Hepatocyte (in vitro differentiated cells): ENCODE measurements at regions not wholly inside any gene's neighbourhood (a gene's known extent, or its start where the extent isn't known, plus 50 kb on each side); places are given as distances from the start of the nearest gene placed in this dataset.

Source experiments
- EZH2 ChIP-seq: fragments of 200-600 bp; sonication (generic); IDR thresholded peaks from 2 replicates; pipeline ENCODE4 v1.6.1; 2016; ENCODE audit warnings: antibody characterized with exemption, mild to moderate bottlenecking, borderline replicate concordance
- TF ChIP-seq, protein P1 (sequence below): fragments of 200-600 bp; sonication (generic); IDR thresholded peaks from 2 replicates; pipeline ENCODE4 v1.5.1; 2016; ENCODE audit warnings: antibody characterized with exemption, mild to moderate bottlenecking; ENCODE audit not compliant: poor library complexity

- TF ChIP-seq, protein P1, sequence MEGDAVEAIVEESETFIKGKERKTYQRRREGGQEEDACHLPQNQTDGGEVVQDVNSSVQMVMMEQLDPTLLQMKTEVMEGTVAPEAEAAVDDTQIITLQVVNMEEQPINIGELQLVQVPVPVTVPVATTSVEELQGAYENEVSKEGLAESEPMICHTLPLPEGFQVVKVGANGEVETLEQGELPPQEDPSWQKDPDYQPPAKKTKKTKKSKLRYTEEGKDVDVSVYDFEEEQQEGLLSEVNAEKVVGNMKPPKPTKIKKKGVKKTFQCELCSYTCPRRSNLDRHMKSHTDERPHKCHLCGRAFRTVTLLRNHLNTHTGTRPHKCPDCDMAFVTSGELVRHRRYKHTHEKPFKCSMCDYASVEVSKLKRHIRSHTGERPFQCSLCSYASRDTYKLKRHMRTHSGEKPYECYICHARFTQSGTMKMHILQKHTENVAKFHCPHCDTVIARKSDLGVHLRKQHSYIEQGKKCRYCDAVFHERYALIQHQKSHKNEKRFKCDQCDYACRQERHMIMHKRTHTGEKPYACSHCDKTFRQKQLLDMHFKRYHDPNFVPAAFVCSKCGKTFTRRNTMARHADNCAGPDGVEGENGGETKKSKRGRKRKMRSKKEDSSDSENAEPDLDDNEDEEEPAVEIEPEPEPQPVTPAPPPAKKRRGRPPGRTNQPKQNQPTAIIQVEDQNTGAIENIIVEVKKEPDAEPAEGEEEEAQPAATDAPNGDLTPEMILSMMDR: no peak
- TF ChIP-seq EZH2: no peak
These were observed 71.0 kb upstream of the SLC22A16 start for GRCh38 chr6:110547266-110547964.
